HG03025 (cell line): ENCODE measurements at regions not wholly inside any gene's neighbourhood (a gene's known extent, or its start where the extent isn't known, plus 50 kb on each side); places are given as distances from the start of the nearest gene placed in this dataset.
"Not testable (repeated sequence)": the region's sequence is repeated elsewhere in the genome, so short reads cannot be mapped to it uniquely, and the experiment has no call there.

ENCODE experiments used
- ATAC-seq: cut with Tn5 transposase; IDR thresholded peaks from one replicate; pipeline ENCODE4 v1.9.1; 2021; ENCODE audit warnings: mild to moderate bottlenecking, moderate library complexity; ENCODE audit not compliant: unreplicated experiment, low FRiP score

GRCh38 chr18:25516747-25517498 lies 165.0 kb upstream of the ZNF521 start:
- no peak for ATAC-seq

GRCh38 chr18:25516121-25516520 lies 164.2 kb upstream of the ZNF521 start:
- ATAC-seq = no peak

DNA sequence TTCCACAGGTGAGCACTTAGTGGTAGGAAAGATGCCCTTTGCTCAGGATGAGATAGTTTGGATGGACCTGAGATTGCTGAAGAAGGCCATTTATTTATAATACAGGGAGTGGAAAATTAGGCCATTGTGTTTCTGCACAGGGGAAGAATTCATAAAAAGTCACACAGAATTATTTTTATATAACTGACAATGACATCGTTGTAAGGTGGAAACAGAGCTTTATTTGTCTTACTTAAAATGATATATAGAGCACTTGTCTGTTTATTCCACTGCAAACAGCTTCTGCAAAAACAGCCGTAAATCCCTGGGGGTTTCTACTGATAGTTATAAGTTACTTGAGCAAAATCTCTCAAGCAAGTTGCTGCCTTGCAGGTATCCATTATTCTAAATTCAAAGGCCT lies 158.1 kb upstream of the ZNF521 start:
- no peak for ATAC-seq

- ATAC-seq = no peak
Observed at GRCh38 chr18:25503567-25504081, 151.7 kb upstream of the ZNF521 start.

GRCh38 chr18:25497151-25497794 lies 145.3 kb upstream of the ZNF521 start:
- ATAC-seq = no peak

DNA sequence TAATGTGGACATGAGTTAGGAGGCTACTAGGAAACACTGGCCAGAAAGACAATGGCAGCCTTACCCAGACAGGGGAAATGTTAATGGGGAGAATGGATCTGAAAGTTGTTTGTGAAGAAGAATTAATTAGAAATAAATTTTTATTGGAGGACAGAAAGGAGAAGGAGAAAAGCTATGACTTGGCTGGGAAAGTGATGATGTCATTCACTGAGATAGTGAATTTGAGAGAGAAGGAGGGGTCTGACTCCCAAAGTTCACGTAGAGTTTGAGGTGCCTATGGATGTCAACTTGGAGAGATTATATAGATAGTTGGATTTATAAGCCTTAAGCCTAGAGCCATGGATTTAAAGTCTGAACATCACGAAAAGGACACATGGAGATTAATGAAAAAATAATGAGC lies 144.6 kb upstream of the ZNF521 start:
- no peak for ATAC-seq

DNA sequence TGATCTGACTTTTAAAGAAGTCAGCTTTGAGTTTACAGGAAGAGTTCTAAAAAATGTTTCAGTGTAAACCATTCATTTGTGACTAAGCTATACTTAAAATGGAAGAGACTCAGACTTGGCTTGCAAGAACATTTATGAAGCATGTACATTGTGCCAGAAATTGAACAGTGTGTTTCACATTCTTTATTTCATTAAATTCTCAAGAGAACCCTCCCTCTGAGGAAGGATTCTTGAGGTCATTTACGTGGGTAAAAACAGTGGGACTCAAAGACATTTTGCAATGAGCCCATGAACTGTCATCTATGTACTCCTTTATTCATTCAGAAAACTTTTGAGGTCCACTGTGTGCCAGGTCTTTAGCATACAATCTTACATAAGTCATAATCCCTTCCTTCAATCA lies 143.6 kb upstream of the ZNF521 start:
- no peak for ATAC-seq

DNA sequence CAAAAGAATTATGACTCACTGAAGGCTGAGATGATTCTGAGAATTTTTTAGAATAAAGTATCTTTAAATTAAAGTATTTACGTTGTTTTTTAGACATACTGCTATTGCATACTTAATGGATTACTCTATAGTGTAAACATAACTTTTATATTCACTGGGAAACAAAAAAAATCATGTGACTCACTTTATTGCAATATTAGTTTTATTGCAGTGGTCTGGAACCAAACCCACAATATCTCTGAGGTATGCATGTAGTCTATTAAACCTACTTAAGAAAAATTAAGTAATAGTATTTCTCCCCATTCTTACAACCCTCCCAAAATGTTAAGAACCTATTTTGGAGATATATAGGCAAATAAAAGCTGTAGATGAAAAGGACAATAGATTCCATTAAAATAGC lies 142.9 kb upstream of the ZNF521 start:
- no peak for ATAC-seq

DNA sequence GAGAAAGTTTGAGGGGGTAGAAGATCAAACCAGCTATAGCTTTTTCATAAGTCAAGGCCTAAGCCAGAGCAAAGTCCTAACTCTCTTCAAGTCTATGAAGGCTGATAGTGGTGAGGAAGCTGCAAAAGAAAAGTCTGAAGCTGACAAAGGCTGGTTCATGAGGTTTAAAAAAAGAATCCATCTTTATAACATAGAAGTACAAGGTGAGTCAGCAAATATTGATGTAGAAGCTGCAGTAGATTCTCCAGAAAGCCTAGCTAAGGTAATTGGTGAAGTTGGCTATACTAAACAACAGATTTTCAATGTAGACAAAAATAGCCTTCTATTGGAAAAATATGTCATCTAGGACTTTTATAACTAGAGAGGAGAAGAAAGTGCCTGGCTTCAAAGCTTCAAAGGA lies 141.4 kb upstream of the ZNF521 start:
- ATAC-seq = no peak

- no peak for ATAC-seq
Observed at GRCh38 chr18:25490316-25490715, 138.3 kb upstream of the ZNF521 start.

- no peak for ATAC-seq
Observed at GRCh38 chr18:25473008-25473407, 121.0 kb upstream of the ZNF521 start.

DNA sequence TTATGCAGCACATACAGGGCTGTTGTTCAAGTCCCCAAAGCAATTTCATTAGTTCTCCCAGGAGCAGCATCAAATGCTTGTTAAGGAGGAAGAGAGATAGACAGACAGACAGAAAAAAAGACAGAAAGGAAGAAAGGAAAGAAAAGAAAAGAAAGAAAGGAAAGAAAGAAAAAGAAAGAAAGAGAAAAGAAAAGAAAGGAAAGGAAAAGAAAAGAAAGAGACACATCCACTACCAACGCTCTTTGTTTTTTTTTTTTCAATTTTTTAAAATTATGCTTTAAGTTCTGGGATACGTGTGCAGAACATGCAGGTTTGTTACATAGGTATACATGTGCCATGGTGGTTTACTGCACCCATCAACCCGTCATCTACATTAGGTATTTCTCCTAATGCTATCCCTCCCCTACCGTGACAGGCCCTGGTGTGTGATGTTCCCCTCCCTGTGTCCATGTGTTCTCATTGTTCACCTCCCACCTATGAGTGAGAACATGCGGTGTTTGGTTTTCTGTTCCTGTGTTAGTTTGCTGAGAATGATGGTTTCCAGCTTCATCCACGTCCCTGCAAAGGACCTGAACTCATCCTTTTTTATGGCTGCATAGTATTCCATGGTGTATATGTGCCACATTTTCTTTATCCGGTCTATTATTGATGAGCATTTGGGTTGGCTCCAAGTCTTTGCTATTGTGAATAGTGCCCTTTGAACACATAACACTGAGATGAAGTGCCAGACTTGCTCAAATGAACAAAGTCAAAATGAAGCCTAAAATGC lies 119.0 kb upstream of the ZNF521 start:
- not testable (repeated sequence) for ATAC-seq

DNA sequence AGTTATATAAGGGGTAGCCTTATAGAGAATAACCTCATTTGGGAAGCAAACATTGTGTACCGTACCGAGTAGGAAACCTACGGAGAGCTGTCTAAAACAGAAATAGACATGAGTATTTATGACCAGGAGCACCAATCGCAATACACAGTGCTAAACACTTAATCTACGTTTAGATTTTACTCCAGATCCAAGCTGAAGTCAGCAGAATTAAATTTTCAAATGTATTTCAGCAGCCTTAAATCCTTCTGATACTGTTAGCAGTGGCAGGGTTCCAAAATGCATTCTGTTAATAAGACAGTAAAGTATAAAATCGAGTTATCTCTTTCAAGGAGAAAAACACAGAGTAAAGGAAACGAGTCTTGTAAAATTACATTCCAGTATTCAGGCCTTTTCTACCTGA lies 118.1 kb upstream of the ZNF521 start:
- ATAC-seq = no peak

DNA sequence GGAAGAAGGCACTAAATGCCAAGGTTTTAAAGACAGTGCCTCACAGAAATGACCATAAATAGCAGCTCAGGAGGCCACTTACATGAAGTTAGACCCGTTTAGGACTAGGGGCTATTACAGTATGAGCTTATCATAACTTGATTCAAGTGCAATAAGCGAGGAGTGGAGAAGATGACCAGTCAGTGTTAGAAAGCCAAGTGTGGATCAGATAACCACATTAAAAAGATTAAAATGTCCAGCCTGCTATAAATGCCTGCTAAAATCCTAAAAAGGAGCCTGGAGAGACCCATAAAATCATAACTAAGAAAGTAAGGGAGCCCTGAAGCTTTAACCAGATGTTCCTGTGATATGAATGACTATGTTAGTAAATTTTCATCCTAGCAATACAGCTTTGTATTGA lies 117.5 kb upstream of the ZNF521 start:
- no peak for ATAC-seq

GRCh38 chr18:25467226-25467987 lies 115.4 kb upstream of the ZNF521 start:
- ATAC-seq = no peak

GRCh38 chr18:25465152-25465732 lies 113.3 kb upstream of the ZNF521 start:
- ATAC-seq = no peak

- ATAC-seq = no peak
Observed at GRCh38 chr18:25464227-25464626, 112.3 kb upstream of the ZNF521 start.

- ATAC-seq = no peak
Observed at GRCh38 chr18:25463726-25464125, 111.8 kb upstream of the ZNF521 start.

- no peak for ATAC-seq
Observed at GRCh38 chr18:25459814-25460213, 107.8 kb upstream of the ZNF521 start.

- no peak for ATAC-seq
Observed at GRCh38 chr18:25457601-25458000, 105.6 kb upstream of the ZNF521 start.
